Astrocyte (in vitro differentiated cells and primary cell): ENCODE measurements at regions not wholly inside any gene's neighbourhood (a gene's known extent, or its start where the extent isn't known, plus 50 kb on each side); places are given as distances from the start of the nearest gene placed in this dataset.

ENCODE experiments used
- DNase-seq: peaks from one replicate; pipeline ENCODE4 v3.0.0-alpha.2; 2010; ENCODE audit warnings: low read depth
- FAIRE-seq: peaks from 2 replicates; lab custom pipeline; 2011; peaks lifted over from hg19 to GRCh38; lab: Jason Lieb, UNC
- H2AFZ ChIP-seq: 2 replicates; pipeline ENCODE4 v1.6.0; 2012; ENCODE audit warnings: low read depth, low read length, inconsistent platforms
- H3K27ac ChIP-seq: 2 replicates; pipeline ENCODE4 v1.5.1; 2011; ENCODE audit warnings: low read depth, low read length, inconsistent platforms
- H3K27me3 ChIP-seq: 2 replicates; pipeline ENCODE4 v1.6.0; 2011; ENCODE audit warnings: low read length, inconsistent platforms; ENCODE audit not compliant: insufficient read depth
- H3K36me3 ChIP-seq: 2 replicates; pipeline ENCODE4 v1.5.1; 2011; ENCODE audit warnings: low read length, inconsistent platforms; ENCODE audit not compliant: insufficient read depth
- H3K4me1 ChIP-seq: 2 replicates; pipeline ENCODE4 v1.5.1; 2011; ENCODE audit warnings: low read length, inconsistent platforms; ENCODE audit not compliant: insufficient read depth
- H3K4me2 ChIP-seq: 2 replicates; pipeline ENCODE4 v1.6.0; 2012; ENCODE audit warnings: low read length, inconsistent platforms
- H3K4me3 ChIP-seq: 2 replicates; pipeline ENCODE4 v1.5.1; 2011; ENCODE audit warnings: low read depth, mild to moderate bottlenecking, low read length, inconsistent platforms; ENCODE audit not compliant: insufficient read depth
- H3K79me2 ChIP-seq: 2 replicates; pipeline ENCODE4 v1.6.0; 2012; ENCODE audit warnings: mild to moderate bottlenecking, low read length, inconsistent platforms; ENCODE audit not compliant: insufficient read depth
- H3K9ac ChIP-seq: 2 replicates; pipeline ENCODE4 v1.6.0; 2012; ENCODE audit warnings: mild to moderate bottlenecking, low read length, inconsistent platforms
- H3K9me3 ChIP-seq: 2 replicates; pipeline ENCODE4 v1.5.1; 2012; ENCODE audit warnings: low read depth, mild to moderate bottlenecking, low read length, inconsistent platforms; ENCODE audit not compliant: insufficient read depth
- H4K20me1 ChIP-seq: 2 replicates; pipeline ENCODE4 v1.6.0; 2012; ENCODE audit warnings: low read length, inconsistent platforms; ENCODE audit not compliant: insufficient read depth
- H3K27ac Mint-ChIP-seq: one replicate; pipeline ENCODE4 v1.8.0; 2021; ENCODE audit warnings: mild to moderate bottlenecking, mixed read lengths; ENCODE audit not compliant: unreplicated experiment
- H3K27me3 Mint-ChIP-seq: one replicate; pipeline ENCODE4 v1.8.0; 2021; ENCODE audit warnings: low read depth, mixed read lengths; ENCODE audit not compliant: unreplicated experiment
- H3K36me3 Mint-ChIP-seq: one replicate; pipeline ENCODE4 v1.8.0; 2021; ENCODE audit warnings: low read depth, mixed read lengths; ENCODE audit not compliant: unreplicated experiment
- H3K4me1 Mint-ChIP-seq: one replicate; pipeline ENCODE4 v1.8.0; 2021; ENCODE audit warnings: low read depth, mixed read lengths; ENCODE audit not compliant: unreplicated experiment
- H3K4me3 Mint-ChIP-seq: one replicate; pipeline ENCODE4 v1.8.0; 2021; ENCODE audit warnings: mild to moderate bottlenecking, moderate library complexity, mixed read lengths; ENCODE audit not compliant: unreplicated experiment
- H3K9me3 Mint-ChIP-seq: one replicate; pipeline ENCODE4 v1.8.0; 2021; ENCODE audit warnings: mild to moderate bottlenecking, mixed read lengths; ENCODE audit not compliant: unreplicated experiment
- EZH2 ChIP-seq: IDR thresholded peaks from 2 replicates; pipeline ENCODE4 v1.6.1; 2012; ENCODE audit warnings: mild to moderate bottlenecking, low read length, inconsistent platforms; ENCODE audit not compliant: insufficient read depth
- TF ChIP-seq, protein P1 (sequence below): IDR thresholded peaks from 2 replicates; pipeline ENCODE4 v1.5.1; 2011; ENCODE audit warnings: low read depth, mild to moderate bottlenecking, inconsistent platforms, low read length, moderate library complexity; ENCODE audit not compliant: insufficient read depth

GRCh38 chr10:131616040-131616439 is 284.8 kb upstream of the PPP2R2D start:
- DNase-seq = no peak
- H3K4me3 ChIP-seq = no peak overlapping the region
- Mint-ChIP-seq H3K4me1 (no peaks in the 10 kb centered on the region), H3K27ac (no peak overlapping the region), H3K36me3 (no peaks in the 10 kb centered on the region), H3K27me3 (peaks cover 3% of the 10 kb centered on the region), H3K9me3 (peaks cover 5% of the 10 kb centered on the region), H3K4me3 (no peak overlapping the region)
- no peak overlapping the region for H3K9ac ChIP-seq
- H3K27ac ChIP-seq = no peak overlapping the region
- H4K20me1 ChIP-seq = no peaks in the 10 kb centered on the region
- no peaks in the 10 kb centered on the region for H3K36me3 ChIP-seq
- H2AFZ ChIP-seq = no peak overlapping the region
- H3K4me1 ChIP-seq = no peaks in the 10 kb centered on the region
- H3K27me3 ChIP-seq = no peaks in the 10 kb centered on the region
- FAIRE-seq = no peak
- no peak overlapping the region for H3K4me2 ChIP-seq
- peaks cover 10% of the 10 kb centered on the region for H3K9me3 ChIP-seq
- H3K79me2 ChIP-seq = no peaks in the 10 kb centered on the region
- no peak for TF ChIP-seq EZH2
- TF ChIP-seq, protein P1, sequence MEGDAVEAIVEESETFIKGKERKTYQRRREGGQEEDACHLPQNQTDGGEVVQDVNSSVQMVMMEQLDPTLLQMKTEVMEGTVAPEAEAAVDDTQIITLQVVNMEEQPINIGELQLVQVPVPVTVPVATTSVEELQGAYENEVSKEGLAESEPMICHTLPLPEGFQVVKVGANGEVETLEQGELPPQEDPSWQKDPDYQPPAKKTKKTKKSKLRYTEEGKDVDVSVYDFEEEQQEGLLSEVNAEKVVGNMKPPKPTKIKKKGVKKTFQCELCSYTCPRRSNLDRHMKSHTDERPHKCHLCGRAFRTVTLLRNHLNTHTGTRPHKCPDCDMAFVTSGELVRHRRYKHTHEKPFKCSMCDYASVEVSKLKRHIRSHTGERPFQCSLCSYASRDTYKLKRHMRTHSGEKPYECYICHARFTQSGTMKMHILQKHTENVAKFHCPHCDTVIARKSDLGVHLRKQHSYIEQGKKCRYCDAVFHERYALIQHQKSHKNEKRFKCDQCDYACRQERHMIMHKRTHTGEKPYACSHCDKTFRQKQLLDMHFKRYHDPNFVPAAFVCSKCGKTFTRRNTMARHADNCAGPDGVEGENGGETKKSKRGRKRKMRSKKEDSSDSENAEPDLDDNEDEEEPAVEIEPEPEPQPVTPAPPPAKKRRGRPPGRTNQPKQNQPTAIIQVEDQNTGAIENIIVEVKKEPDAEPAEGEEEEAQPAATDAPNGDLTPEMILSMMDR = no peak

DNA sequence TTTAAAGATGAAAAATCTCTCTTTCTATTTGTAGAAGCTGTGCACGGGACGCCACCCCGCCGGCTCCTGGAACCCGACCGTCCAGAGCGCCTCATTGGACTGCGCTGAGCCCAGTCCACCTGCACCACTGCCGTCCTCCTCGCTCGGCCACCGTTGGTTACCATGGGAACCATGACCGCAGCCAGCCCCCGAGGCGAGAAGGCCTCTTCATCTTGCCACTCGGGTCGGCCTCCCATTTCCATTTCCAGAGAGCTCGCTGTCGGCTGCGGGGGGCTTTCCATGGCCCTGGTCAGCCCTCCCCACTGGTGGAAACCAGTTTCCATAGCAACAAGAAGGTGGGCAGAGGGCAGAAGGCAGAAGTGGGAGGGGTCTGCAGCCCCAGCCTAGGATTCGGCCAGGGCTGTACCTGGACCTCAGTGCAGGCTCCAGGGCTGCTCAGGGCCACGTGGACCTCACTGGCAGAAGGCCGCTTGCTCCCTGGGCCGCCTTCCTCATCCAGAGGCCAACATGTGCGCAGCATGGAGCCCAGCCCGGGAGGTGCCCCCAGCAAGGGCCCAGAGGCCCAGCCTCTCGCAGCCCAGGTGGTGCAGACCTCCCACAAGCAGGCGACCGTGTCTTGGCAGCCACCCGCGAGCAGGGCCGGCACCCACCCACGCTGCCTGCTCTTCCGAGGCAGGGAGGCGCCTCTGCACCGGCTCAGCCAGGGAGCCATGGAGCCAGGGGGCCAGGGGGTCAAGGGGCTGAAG is 283.5 kb upstream of the PPP2R2D start:
- no peaks in the 10 kb centered on the region for H3K4me1 ChIP-seq
- no peak overlapping the region for H3K4me3 ChIP-seq
- H3K36me3 ChIP-seq = no peaks in the 10 kb centered on the region
- Mint-ChIP-seq H3K4me1 (no peaks in the 10 kb centered on the region), H3K9me3 (peaks cover 5% of the 10 kb centered on the region), H3K36me3 (no peaks in the 10 kb centered on the region), H3K4me3 (no peak overlapping the region), H3K27me3 (peaks cover 3% of the 10 kb centered on the region), H3K27ac (no peak overlapping the region)
- no peak overlapping the region for H3K27ac ChIP-seq
- no peaks in the 10 kb centered on the region for H3K79me2 ChIP-seq
- no peak overlapping the region for H2AFZ ChIP-seq
- no peak overlapping the region for H3K9ac ChIP-seq
- H3K27me3 ChIP-seq = no peaks in the 10 kb centered on the region
- FAIRE-seq = no peak
- H4K20me1 ChIP-seq = no peaks in the 10 kb centered on the region
- H3K4me2 ChIP-seq = no peak overlapping the region
- TF ChIP-seq EZH2 = no peak
- TF ChIP-seq, protein P1 = no peak
- H3K9me3 ChIP-seq = peaks cover 10% of the 10 kb centered on the region
- no peak for DNase-seq

DNA sequence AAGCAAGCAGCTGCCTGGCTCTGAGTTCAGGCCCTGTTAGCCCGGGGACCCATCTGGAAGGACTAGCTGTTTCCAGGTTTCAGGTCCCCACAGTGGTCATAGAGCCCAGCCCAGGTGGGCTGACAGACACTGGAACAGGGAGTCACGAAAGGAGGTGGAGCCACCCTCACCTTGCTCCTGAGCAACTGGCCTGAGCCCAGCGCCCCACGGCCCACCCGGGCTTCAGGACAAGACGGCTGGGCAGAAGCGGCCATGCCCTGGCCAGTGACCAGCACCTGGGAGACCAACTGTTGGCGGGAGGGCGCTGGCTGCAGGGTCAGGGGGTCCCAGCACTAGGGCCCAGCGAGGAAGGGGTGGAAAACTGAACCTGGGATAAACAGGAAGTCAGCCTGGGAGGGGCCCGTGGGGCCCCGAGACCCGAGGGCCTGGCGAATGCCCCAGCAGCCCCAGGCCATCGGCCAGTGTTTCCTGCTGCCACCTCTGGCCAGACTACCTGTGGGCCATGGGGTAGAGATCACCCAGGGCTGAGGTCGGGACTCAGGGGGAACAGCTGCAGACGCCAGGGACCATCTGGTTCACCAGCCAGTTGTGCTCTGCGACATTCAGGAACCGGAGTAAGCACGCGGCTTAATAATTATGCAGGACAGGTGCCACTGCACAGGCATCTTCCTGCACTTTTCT is 282.1 kb upstream of the PPP2R2D start:
- FAIRE-seq (no peak), DNase-seq (no peak)
- Mint-ChIP-seq H3K4me1 (no peaks in the 10 kb centered on the region), H3K9me3 (peaks cover 7% of the 10 kb centered on the region), H3K4me3 (no peak overlapping the region), H3K27me3 (peaks cover 2% of the 10 kb centered on the region), H3K27ac (no peak overlapping the region), H3K36me3 (no peaks in the 10 kb centered on the region)
- no peaks in the 10 kb centered on the region for H3K79me2 ChIP-seq
- H3K4me2 ChIP-seq = no peak overlapping the region
- H3K9ac ChIP-seq = no peak overlapping the region
- no peak for TF ChIP-seq EZH2
- TF ChIP-seq, protein P1 = no peak
- H3K9me3 ChIP-seq = peaks cover 9% of the 10 kb centered on the region
- H2AFZ ChIP-seq = no peak overlapping the region
- H4K20me1 ChIP-seq = no peaks in the 10 kb centered on the region
- no peaks in the 10 kb centered on the region for H3K27me3 ChIP-seq
- H3K27ac ChIP-seq = no peak overlapping the region
- no peaks in the 10 kb centered on the region for H3K4me1 ChIP-seq
- no peaks in the 10 kb centered on the region for H3K36me3 ChIP-seq
- H3K4me3 ChIP-seq = no peak overlapping the region
